HCT116 (cell line): ENCODE measurements at regions not wholly inside any gene's neighbourhood (a gene's known extent, or its start where the extent isn't known, plus 50 kb on each side); places are given as distances from the start of the nearest gene placed in this dataset.

Experiments
- CEBPB ChIP-seq: IDR thresholded peaks from 2 replicates; pipeline ENCODE4 v1.6.1; 2012; ENCODE audit warnings: low read depth
- EGR1 ChIP-seq: IDR thresholded peaks from 2 replicates; pipeline ENCODE4 v1.6.1; 2012; ENCODE audit warnings: low read depth
- EZH2 ChIP-seq: fragments of 200-600 bp; sonication (generic); IDR thresholded peaks from 2 replicates; pipeline ENCODE4 v1.6.1; 2017; ENCODE audit warnings: antibody characterized with exemption, mixed run types
- EZH2phosphoT487 ChIP-seq: fragments of 200-600 bp; IDR thresholded peaks from 2 replicates; pipeline ENCODE4 v1.6.1; 2018; ENCODE audit warnings: antibody characterized with exemption, borderline replicate concordance
- JUND ChIP-seq: IDR thresholded peaks from 2 replicates; pipeline ENCODE4 v1.6.1; 2012
- POLR2A ChIP-seq: IDR thresholded peaks from 2 replicates; pipeline ENCODE4 v1.7.0; 2011; ENCODE audit warnings: borderline replicate concordance; ENCODE audit not compliant: insufficient read depth, insufficient read length; ENCODE audit errors: extremely low read depth
- POLR2AphosphoS5 ChIP-seq: IDR thresholded peaks from 2 replicates; pipeline ENCODE4 v1.6.1; 2011; ENCODE audit warnings: mild to moderate bottlenecking, low read depth, low read length, moderate library complexity
- TCF7L2 ChIP-seq: IDR thresholded peaks from 2 replicates; pipeline ENCODE4 v1.7.0; 2011; ENCODE audit warnings: borderline replicate concordance, inconsistent platforms; ENCODE audit not compliant: insufficient read depth, insufficient read length; ENCODE audit errors: extremely low read depth
- TF ChIP-seq, protein P1 (sequence below), 3 experiments: fragments of 200-600 bp in 1 of 3; sonication (generic) in 1 of 3; IDR thresholded peaks in 2 of 3; conservative IDR thresholded peaks in 1 of 3; 2 replicates each; pipeline ENCODE4 v1.5.1; 2012 to 2017; ENCODE audit warnings: low read depth in 2 of 3, low read length in 2 of 3, antibody characterized with exemption in 1 of 3, borderline replicate concordance in 1 of 3, control low read depth in 1 of 3, mild to moderate bottlenecking in 1 of 3, mixed read lengths in 1 of 3, mixed run types in 1 of 3, moderate library complexity in 1 of 3; ENCODE audit not compliant: insufficient read depth in 1 of 3
- TF ChIP-seq, protein P2 (sequence below): IDR thresholded peaks from 2 replicates; pipeline ENCODE4 v1.6.1; 2012
- TF ChIP-seq, protein P3 (sequence below): IDR thresholded peaks from 2 replicates; pipeline ENCODE4 v1.6.1; 2012; ENCODE audit warnings: low read depth
- TF ChIP-seq, protein P4 (sequence below): IDR thresholded peaks from 2 replicates; pipeline ENCODE4 v1.6.1; 2011; ENCODE audit warnings: mild to moderate bottlenecking, low read length, moderate library complexity; ENCODE audit not compliant: insufficient replicate concordance; ENCODE audit errors: extremely low read depth

DNA sequence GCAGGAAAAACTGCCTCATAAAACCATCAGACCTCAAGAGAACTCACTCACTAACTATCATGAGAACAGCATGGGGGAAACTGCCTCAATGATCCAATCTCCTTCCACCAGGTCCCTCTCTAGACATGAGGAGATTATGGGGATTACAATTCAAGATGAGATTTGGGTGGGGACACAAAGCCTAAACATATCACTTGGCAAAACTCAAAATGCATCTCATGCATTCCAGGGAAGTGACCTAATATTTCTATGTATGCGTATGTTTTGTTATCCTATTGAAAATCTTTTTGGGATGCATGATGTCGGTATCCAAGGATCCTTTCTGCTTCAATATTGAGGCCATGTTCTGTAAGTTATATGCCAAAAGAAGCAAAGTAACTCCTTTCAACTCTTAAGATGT lies 174.0 kb downstream of the PLK2 start:
- TF ChIP-seq, protein P1, sequence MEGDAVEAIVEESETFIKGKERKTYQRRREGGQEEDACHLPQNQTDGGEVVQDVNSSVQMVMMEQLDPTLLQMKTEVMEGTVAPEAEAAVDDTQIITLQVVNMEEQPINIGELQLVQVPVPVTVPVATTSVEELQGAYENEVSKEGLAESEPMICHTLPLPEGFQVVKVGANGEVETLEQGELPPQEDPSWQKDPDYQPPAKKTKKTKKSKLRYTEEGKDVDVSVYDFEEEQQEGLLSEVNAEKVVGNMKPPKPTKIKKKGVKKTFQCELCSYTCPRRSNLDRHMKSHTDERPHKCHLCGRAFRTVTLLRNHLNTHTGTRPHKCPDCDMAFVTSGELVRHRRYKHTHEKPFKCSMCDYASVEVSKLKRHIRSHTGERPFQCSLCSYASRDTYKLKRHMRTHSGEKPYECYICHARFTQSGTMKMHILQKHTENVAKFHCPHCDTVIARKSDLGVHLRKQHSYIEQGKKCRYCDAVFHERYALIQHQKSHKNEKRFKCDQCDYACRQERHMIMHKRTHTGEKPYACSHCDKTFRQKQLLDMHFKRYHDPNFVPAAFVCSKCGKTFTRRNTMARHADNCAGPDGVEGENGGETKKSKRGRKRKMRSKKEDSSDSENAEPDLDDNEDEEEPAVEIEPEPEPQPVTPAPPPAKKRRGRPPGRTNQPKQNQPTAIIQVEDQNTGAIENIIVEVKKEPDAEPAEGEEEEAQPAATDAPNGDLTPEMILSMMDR (IDR thresholded peaks at IDR 0.05 in 2 of 3, conservative IDR thresholded peaks at IDR 0.05 in 1 of 3; ENCODE audit: borderline replicate concordance in 1 of 3, insufficient read depth in 1 of 3, low read depth in 2 of 3, low read length in 2 of 3): no peak
- TF ChIP-seq JUND (no peak), TCF7L2 (no peak), EZH2phosphoT487 (no peak), EZH2 (no peak), POLR2AphosphoS5 (no peak), POLR2A (no peak), CEBPB (no peak), EGR1 (no peak)
- TF ChIP-seq, protein P2, sequence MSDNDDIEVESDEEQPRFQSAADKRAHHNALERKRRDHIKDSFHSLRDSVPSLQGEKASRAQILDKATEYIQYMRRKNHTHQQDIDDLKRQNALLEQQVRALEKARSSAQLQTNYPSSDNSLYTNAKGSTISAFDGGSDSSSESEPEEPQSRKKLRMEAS: no peak
- TF ChIP-seq, protein P3, sequence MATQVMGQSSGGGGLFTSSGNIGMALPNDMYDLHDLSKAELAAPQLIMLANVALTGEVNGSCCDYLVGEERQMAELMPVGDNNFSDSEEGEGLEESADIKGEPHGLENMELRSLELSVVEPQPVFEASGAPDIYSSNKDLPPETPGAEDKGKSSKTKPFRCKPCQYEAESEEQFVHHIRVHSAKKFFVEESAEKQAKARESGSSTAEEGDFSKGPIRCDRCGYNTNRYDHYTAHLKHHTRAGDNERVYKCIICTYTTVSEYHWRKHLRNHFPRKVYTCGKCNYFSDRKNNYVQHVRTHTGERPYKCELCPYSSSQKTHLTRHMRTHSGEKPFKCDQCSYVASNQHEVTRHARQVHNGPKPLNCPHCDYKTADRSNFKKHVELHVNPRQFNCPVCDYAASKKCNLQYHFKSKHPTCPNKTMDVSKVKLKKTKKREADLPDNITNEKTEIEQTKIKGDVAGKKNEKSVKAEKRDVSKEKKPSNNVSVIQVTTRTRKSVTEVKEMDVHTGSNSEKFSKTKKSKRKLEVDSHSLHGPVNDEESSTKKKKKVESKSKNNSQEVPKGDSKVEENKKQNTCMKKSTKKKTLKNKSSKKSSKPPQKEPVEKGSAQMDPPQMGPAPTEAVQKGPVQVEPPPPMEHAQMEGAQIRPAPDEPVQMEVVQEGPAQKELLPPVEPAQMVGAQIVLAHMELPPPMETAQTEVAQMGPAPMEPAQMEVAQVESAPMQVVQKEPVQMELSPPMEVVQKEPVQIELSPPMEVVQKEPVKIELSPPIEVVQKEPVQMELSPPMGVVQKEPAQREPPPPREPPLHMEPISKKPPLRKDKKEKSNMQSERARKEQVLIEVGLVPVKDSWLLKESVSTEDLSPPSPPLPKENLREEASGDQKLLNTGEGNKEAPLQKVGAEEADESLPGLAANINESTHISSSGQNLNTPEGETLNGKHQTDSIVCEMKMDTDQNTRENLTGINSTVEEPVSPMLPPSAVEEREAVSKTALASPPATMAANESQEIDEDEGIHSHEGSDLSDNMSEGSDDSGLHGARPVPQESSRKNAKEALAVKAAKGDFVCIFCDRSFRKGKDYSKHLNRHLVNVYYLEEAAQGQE: no peak
- TF ChIP-seq, protein P4, sequence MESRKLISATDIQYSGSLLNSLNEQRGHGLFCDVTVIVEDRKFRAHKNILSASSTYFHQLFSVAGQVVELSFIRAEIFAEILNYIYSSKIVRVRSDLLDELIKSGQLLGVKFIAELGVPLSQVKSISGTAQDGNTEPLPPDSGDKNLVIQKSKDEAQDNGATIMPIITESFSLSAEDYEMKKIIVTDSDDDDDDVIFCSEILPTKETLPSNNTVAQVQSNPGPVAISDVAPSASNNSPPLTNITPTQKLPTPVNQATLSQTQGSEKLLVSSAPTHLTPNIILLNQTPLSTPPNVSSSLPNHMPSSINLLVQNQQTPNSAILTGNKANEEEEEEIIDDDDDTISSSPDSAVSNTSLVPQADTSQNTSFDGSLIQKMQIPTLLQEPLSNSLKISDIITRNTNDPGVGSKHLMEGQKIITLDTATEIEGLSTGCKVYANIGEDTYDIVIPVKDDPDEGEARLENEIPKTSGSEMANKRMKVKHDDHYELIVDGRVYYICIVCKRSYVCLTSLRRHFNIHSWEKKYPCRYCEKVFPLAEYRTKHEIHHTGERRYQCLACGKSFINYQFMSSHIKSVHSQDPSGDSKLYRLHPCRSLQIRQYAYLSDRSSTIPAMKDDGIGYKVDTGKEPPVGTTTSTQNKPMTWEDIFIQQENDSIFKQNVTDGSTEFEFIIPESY: no peak
